AG09319 (cell line): ENCODE measurements at regions not wholly inside any gene's neighbourhood (a gene's known extent, or its start where the extent isn't known, plus 50 kb on each side); places are given as distances from the start of the nearest gene placed in this dataset.

Experiments
- DNase-seq: peaks from one replicate; pipeline ENCODE4 v3.0.0-alpha.2; 2010; ENCODE audit warnings: low read depth; ENCODE audit errors: extremely low read depth
- CTCF ChIP-seq: IDR thresholded peaks from 2 replicates; pipeline ENCODE4 v1.5.1; 2011; ENCODE audit warnings: low read depth, mild to moderate bottlenecking, inconsistent platforms, low read length, moderate library complexity

DNA sequence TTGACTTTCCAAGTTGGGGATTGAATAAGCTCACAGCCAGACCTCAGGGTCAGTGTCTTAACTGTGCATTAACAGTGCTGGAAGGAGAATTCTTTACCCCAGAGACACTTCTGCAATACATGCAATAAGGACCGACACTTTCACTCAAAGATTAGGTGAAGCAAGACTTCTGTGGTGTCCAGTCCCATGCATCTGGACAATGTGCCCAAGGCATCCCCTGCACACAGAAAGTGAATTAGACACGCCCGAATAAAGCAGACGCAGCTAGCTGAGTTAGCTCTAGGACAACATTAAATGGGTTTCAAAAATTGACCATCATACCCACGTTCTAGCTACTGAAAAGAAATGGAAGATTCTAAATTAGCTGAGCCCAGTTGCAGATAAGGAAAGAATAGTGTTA lies 223.9 kb upstream of the NR2F2 start:
- no peak for DNase-seq

DNA sequence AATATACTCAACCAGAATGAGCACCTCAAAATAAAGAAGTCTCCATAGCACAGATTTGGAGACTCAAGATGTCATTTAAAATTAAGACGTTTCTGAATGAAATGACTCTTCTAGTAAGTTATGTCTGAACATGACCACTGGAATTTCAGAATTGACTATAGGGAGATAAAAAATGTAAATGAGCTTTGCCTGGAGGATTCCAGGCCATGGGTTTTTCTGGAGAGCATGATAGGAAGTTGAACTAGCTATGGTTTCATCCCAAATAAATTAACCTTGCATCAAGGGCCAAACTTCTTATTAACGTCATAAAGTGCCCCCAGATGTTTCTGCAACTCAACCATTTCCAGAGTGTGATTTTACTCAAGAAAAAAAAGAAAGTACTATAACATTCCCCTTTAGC lies 222.6 kb upstream of the NR2F2 start:
- no peak for TF ChIP-seq CTCF
- DNase-seq = no peak

More for the DNA sequence above, 223.9 kb upstream of the NR2F2 start:
- TF ChIP-seq CTCF = no peak

DNA sequence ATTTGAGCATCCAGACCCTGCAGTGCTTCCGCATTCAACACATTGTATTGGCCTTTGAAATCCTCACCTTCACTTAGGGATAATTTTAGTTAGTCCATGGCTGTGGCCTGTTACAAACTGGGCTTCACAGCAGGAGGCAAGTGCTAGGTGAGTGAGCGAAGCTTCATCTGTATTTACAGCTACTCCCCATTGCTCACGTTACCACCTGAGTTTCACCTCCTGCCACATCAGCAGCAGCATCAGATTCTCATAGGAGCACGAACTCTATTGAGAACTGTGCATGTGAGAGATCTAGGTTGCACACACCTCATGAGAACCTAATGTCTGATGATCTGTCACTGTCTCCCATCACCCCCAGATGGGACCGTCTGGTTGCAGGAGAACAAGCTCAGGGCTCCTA lies 222.1 kb upstream of the NR2F2 start:
- no peak for DNase-seq
- no peak for TF ChIP-seq CTCF

DNA sequence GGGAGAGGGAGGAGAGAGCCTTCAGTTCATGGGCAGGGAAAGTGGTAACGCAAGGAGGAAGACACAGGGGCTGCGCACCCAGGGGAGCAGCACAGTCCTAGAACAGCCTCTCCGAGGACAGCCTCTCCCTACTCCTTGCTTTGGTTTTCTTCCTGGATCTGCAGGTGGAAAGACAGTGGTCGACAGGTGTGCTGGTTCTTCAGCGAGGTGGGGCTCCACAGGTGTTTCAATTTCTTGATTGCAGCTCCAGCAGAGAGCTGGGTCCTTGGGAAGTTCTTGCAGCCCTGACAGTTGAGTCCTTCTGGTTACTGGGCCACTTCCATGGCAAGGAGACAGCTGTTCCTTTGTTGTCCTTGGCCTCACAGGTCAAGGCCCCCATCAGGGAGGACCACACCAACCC lies 220.7 kb upstream of the NR2F2 start:
- no peak for TF ChIP-seq CTCF
- no peak for DNase-seq

DNA sequence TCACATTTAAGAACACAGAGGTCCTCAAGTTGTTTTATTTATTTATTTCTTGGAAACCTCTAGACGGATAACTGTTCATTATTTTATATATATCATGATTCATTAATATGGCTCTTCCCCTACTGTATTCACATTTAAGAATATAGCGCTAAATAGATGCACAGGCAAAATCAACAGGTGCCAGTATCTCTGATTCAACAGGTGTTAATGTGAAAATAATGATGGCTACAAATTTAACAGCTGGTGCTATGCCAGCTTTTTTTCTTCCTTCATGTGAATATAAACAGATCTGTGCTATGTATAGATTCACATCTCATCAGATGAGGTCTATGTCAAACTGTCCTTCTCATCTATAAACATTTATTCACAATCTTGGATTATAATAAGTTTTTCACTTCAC lies 218.5 kb upstream of the NR2F2 start:
- TF ChIP-seq CTCF = no peak
- DNase-seq = no peak

DNA sequence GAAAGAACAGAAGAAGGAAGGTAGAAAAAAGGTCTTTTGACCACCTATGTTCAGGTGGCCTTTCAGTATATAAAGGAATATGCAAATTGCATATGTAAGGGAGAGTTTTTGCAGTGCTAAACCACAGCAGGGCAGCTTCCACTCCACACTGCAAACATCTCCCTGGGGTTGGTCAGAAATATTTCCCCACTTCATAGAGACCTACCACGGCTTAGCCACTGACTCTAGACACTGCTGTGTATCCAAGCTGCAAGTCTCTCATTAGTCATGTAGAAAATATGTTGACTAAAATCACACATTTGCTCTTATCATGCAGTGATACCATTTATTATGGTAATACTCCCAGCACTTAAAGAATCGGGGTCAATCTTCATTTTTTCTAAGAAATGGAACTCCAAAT lies 214.9 kb upstream of the NR2F2 start:
- no peak for TF ChIP-seq CTCF
- no peak for DNase-seq

DNA sequence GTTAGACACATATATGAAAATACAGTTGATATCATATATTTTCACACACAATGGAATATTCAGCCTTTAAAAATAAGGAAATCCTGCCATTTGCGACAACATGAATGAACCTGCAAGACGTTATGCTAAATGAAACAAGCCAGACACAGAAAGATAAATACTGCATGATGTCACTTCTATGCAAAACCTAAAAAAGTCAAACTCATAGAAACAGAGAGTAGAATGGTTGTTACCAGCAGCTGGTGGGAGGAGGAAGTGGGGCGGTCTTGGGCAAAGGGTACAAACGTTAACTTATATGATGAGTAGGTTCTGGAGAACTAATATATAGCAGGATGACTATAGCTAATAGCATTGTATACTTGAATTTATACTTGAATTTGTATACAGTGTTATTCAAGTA lies 213.2 kb upstream of the NR2F2 start:
- TF ChIP-seq CTCF = no peak
- DNase-seq = no peak
